ENCODE measurements at regions not wholly inside any gene's neighbourhood (a gene's known extent, or its start where the extent isn't known, plus 50 kb on each side); places are given as distances from the start of the nearest gene placed in this dataset.

GRCh38 chr14:62213516-62213915 is 451.3 kb downstream of the SNAPC1 start:
- TF ChIP-seq CTCF (IDR thresholded peaks at IDR 0.05), result no peak
- Mint-ChIP-seq H3K4me1 (ENCODE audit: low read depth) (peaks cover 7% of the 10 kb centered on the region), H3K36me3 (ENCODE audit: low read depth) (no peaks in the 10 kb centered on the region), H3K27me3 (ENCODE audit: low read depth) (no peaks in the 10 kb centered on the region), H3K4me3 (ENCODE audit: unreplicated experiment) (no peak overlapping the region), H3K9me3 (ENCODE audit: low read depth) (no peaks in the 10 kb centered on the region), H3K27ac (ENCODE audit: unreplicated experiment) (no peak overlapping the region)
- DNase-seq (ENCODE audit: low spot score), result no peak

- Mint-ChIP-seq H3K9me3 (ENCODE audit: low read depth) (no peaks in the 10 kb centered on the region), H3K27me3 (ENCODE audit: low read depth) (peaks cover 13% of the 10 kb centered on the region), H3K36me3 (ENCODE audit: low read depth) (no peaks in the 10 kb centered on the region), H3K4me3 (ENCODE audit: unreplicated experiment) (no peak overlapping the region), H3K27ac (ENCODE audit: unreplicated experiment) (no peak overlapping the region), H3K4me1 (ENCODE audit: low read depth) (no peaks in the 10 kb centered on the region)
- no peak for DNase-seq (ENCODE audit: low spot score)
- TF ChIP-seq CTCF (IDR thresholded peaks at IDR 0.05), result no peak
Observed at GRCh38 chr14:62216121-62216520, 453.9 kb downstream of the SNAPC1 start.

- Mint-ChIP-seq H3K36me3 (ENCODE audit: low read depth) (no peaks in the 10 kb centered on the region), H3K4me3 (ENCODE audit: unreplicated experiment) (no peak overlapping the region), H3K9me3 (ENCODE audit: low read depth) (peaks cover 17% of the 10 kb centered on the region), H3K27me3 (ENCODE audit: low read depth) (peaks cover 18% of the 10 kb centered on the region), H3K4me1 (ENCODE audit: low read depth) (no peaks in the 10 kb centered on the region), H3K27ac (ENCODE audit: unreplicated experiment) (no peak overlapping the region)
- no peak for DNase-seq (ENCODE audit: low spot score)
- no peak for TF ChIP-seq CTCF (IDR thresholded peaks at IDR 0.05)
Observed at GRCh38 chr14:62234849-62235248, 472.6 kb downstream of the SNAPC1 start.

- no peak overlapping the region for H3K4me3 Mint-ChIP-seq (ENCODE audit: unreplicated experiment)
- peaks cover 6% of the 10 kb centered on the region for H3K9me3 Mint-ChIP-seq (ENCODE audit: low read depth)
- TF ChIP-seq CTCF (IDR thresholded peaks at IDR 0.05), result no peak
- H3K27me3 Mint-ChIP-seq (ENCODE audit: low read depth), result peaks cover 26% of the 10 kb centered on the region
- peaks cover 2% of the 10 kb centered on the region for H3K36me3 Mint-ChIP-seq (ENCODE audit: low read depth)
- no peaks in the 10 kb centered on the region for H3K4me1 Mint-ChIP-seq (ENCODE audit: low read depth)
- no peak for DNase-seq (ENCODE audit: low spot score)
- no peak overlapping the region for H3K27ac Mint-ChIP-seq (ENCODE audit: unreplicated experiment)
Observed at GRCh38 chr14:62244221-62244620, 482.0 kb downstream of the SNAPC1 start.

GRCh38 chr14:62247266-62247665 is 485.0 kb downstream of the SNAPC1 start:
- no peak overlapping the region for H3K27ac Mint-ChIP-seq (ENCODE audit: unreplicated experiment)
- no peak overlapping the region for H3K4me3 Mint-ChIP-seq (ENCODE audit: unreplicated experiment)
- H3K9me3 Mint-ChIP-seq (ENCODE audit: low read depth), result peaks cover 6% of the 10 kb centered on the region
- H3K27me3 Mint-ChIP-seq (ENCODE audit: low read depth), result peaks cover 23% of the 10 kb centered on the region
- H3K36me3 Mint-ChIP-seq (ENCODE audit: low read depth), result peaks cover 2% of the 10 kb centered on the region
- no peak for DNase-seq (ENCODE audit: low spot score)
- no peak for TF ChIP-seq CTCF (IDR thresholded peaks at IDR 0.05)
- no peaks in the 10 kb centered on the region for H3K4me1 Mint-ChIP-seq (ENCODE audit: low read depth)

Data from chondrocyte (in vitro differentiated cells).